Kidney (tissue), 13 donors: ENCODE measurements at regions not wholly inside any gene's neighbourhood (a gene's known extent, or its start where the extent isn't known, plus 50 kb on each side); places are given as distances from the start of the nearest gene placed in this dataset.

ENCODE experiments used
- DNase-seq, 5 donors: peaks; one replicate each; pipeline ENCODE4 v3.0.0-alpha.2; 2013 to 2020
- FAIRE-seq: peaks from 2 replicates; lab custom pipeline; 2012; peaks lifted over from hg19 to GRCh38; lab: Jason Lieb, UNC
- H3K27ac ChIP-seq, 2 donors: one replicate each; pipeline ENCODE4 v1.7.0; 2013; ENCODE audit warnings: low read depth in 2 of 2, low read length in 2 of 2, inconsistent platforms in 1 of 2
- H3K27me3 ChIP-seq: one replicate; pipeline ENCODE4 v1.7.1; 2013; ENCODE audit warnings: low read length, inconsistent platforms; ENCODE audit not compliant: control insufficient read depth, insufficient read depth
- H3K36me3 ChIP-seq, 3 donors: one replicate each; pipeline versions ENCODE4 v1.7.0 to v1.7.1; 2013; ENCODE audit warnings: low read length in 3 of 3, control low read depth in 1 of 3, inconsistent platforms in 1 of 3; ENCODE audit not compliant: insufficient read depth in 3 of 3, control insufficient read depth in 2 of 3
- H3K4me1 ChIP-seq, 3 donors: one replicate each; pipeline versions ENCODE4 v1.7.0 to v1.7.1; 2013; ENCODE audit warnings: low read length in 3 of 3, inconsistent platforms in 1 of 3, low read depth in 1 of 3; ENCODE audit not compliant: control insufficient read depth in 2 of 3, insufficient read depth in 2 of 3
- H3K4me3 ChIP-seq, 3 donors: one replicate each; pipeline versions ENCODE4 v1.7.0 to v1.8.1; 2013; ENCODE audit warnings: low read length in 3 of 3, control low read depth in 1 of 3, inconsistent platforms in 1 of 3
- H3K9ac ChIP-seq, 3 donors: one replicate each; pipeline versions ENCODE4 v1.7.0 to v1.7.1; 2013; ENCODE audit warnings: low read length in 3 of 3, control low read depth in 1 of 3, inconsistent platforms in 1 of 3
- H3K9me3 ChIP-seq, 3 donors: one replicate each; pipeline versions ENCODE4 v1.7.0 to v1.7.1; 2013; ENCODE audit warnings: low read length in 3 of 3, control low read depth in 1 of 3, inconsistent platforms in 1 of 3; ENCODE audit not compliant: control insufficient read depth in 2 of 3, insufficient read depth in 1 of 3
- CTCF ChIP-seq: IDR thresholded peaks from 3 replicates; pipeline ENCODE4 v1.5.1; 2012; ENCODE audit warnings: mild to moderate bottlenecking, moderate library complexity, borderline replicate concordance; ENCODE audit not compliant: insufficient read depth; ENCODE audit errors: extremely low read depth
- intact Hi-C: fragments of 100-400 bp; cut with DNase I; formaldehyde crosslinking; loops from one replicate; pipeline ENCODE4 v1.11.1; 2022
- donor health status: control.
- donor health status: control.
- donor health status: control.
- donor health status: control.
- donor health status: control.
- donor health status: DM: yes; HTN: yes; CAD: no.
- donor health status: Normal renal cell carcinoma (clear cell type).

- Histone ChIP-seq H3K27me3 (no peaks in the 10 kb centered on the region), H3K4me1 (peaks cover 6 to 15% (median 10%) of the 10 kb centered on the region in 3 donors), H3K9me3 (no peaks in the 10 kb centered on the region), H3K36me3 (no peaks in the 10 kb centered on the region), H3K27ac (no peak overlapping the region), H3K4me3 (no peak overlapping the region), H3K9ac (no peak overlapping the region)
- intact Hi-C loops, result no loop called here
- TF ChIP-seq CTCF, result no peak
- DNase-seq (peak; percentile 91 to 94 (median 92)), FAIRE-seq (no peak)
Measured at GRCh38 chr10:3486346-3487065, 298.5 kb downstream of the KLF6 start.

GRCh38 chr10:3485057-3485686 lies 299.8 kb downstream of the KLF6 start:
- Histone ChIP-seq H3K9ac (no peak overlapping the region), H3K4me3 (no peak overlapping the region), H3K27ac (peak overlapping the region in 1 of 2 donors; percentile 37), H3K4me1 (peaks cover 6 to 15% (median 10%) of the 10 kb centered on the region in 3 donors), H3K36me3 (no peaks in the 10 kb centered on the region), H3K27me3 (no peaks in the 10 kb centered on the region), H3K9me3 (no peaks in the 10 kb centered on the region)
- no peak for TF ChIP-seq CTCF
- FAIRE-seq, result no peak
- DNase-seq, result no peak
- intact Hi-C loops, result no loop called here

- H3K27me3 ChIP-seq, result no peaks in the 10 kb centered on the region
- H3K9me3 ChIP-seq, result no peaks in the 10 kb centered on the region
- H3K4me1 ChIP-seq, result peaks cover 6 to 15% (median 10%) of the 10 kb centered on the region in 3 donors
- FAIRE-seq (no peak), DNase-seq (peak in 4 of 5 donors; percentile 65 to 80 (median 78))
- no peak overlapping the region for H3K4me3 ChIP-seq
- TF ChIP-seq CTCF, result no peak
- no peak overlapping the region for H3K9ac ChIP-seq
- peak overlapping the region; percentile 25 to 37 for H3K27ac ChIP-seq
- H3K36me3 ChIP-seq, result no peaks in the 10 kb centered on the region
- intact Hi-C loops, result no loop called here
Measured at GRCh38 chr10:3484306-3485056, 300.5 kb downstream of the KLF6 start.
